ENCODE measurements at regions not wholly inside any gene's neighbourhood (a gene's known extent, or its start where the extent isn't known, plus 50 kb on each side); places are given as distances from the start of the nearest gene placed in this dataset.

- Histone ChIP-seq H3K9me3 (ENCODE audit: insufficient read depth, low read depth, low read length) (no peaks in the 10 kb centered on the region), H3K4me3 (ENCODE audit: low read length) (no peak overlapping the region), H3K9ac (ENCODE audit: low read depth, low read length) (no peak overlapping the region), H3K27ac (ENCODE audit: low read length) (no peak overlapping the region), H3K4me1 (ENCODE audit: insufficient read depth, low read length) (no peaks in the 10 kb centered on the region), H3K27me3 (ENCODE audit: insufficient read depth, low read length) (no peaks in the 10 kb centered on the region), H3K36me3 (ENCODE audit: insufficient read depth, low read depth, low read length) (no peaks in the 10 kb centered on the region)
Measured at GRCh38 chr13:34465423-34465922, 476.6 kb upstream of the NBEA start.

GRCh38 chr13:34466301-34466700 is 475.8 kb upstream of the NBEA start:
- H3K27ac ChIP-seq (ENCODE audit: low read length): no peak overlapping the region
- H3K4me3 ChIP-seq (ENCODE audit: low read length): no peak overlapping the region
- no peaks in the 10 kb centered on the region for H3K9me3 ChIP-seq (ENCODE audit: insufficient read depth, low read depth, low read length)
- no peaks in the 10 kb centered on the region for H3K36me3 ChIP-seq (ENCODE audit: insufficient read depth, low read depth, low read length)
- no peak overlapping the region for H3K9ac ChIP-seq (ENCODE audit: low read depth, low read length)
- H3K27me3 ChIP-seq (ENCODE audit: insufficient read depth, low read length): no peaks in the 10 kb centered on the region
- H3K4me1 ChIP-seq (ENCODE audit: insufficient read depth, low read length): no peaks in the 10 kb centered on the region

GRCh38 chr13:34467450-34468083 is 474.5 kb upstream of the NBEA start:
- Histone ChIP-seq H3K9ac (ENCODE audit: low read depth, low read length) (no peak overlapping the region), H3K27me3 (ENCODE audit: insufficient read depth, low read length) (no peaks in the 10 kb centered on the region), H3K27ac (ENCODE audit: low read length) (no peak overlapping the region), H3K4me1 (ENCODE audit: insufficient read depth, low read length) (no peaks in the 10 kb centered on the region), H3K9me3 (ENCODE audit: insufficient read depth, low read depth, low read length) (no peaks in the 10 kb centered on the region), H3K4me3 (ENCODE audit: low read length) (no peak overlapping the region), H3K36me3 (ENCODE audit: insufficient read depth, low read depth, low read length) (no peaks in the 10 kb centered on the region)

GRCh38 chr13:34469196-34469986 is 472.7 kb upstream of the NBEA start:
- no peaks in the 10 kb centered on the region for H3K4me1 ChIP-seq (ENCODE audit: insufficient read depth, low read length)
- H3K27ac ChIP-seq (ENCODE audit: low read length): no peak overlapping the region
- H3K27me3 ChIP-seq (ENCODE audit: insufficient read depth, low read length): no peaks in the 10 kb centered on the region
- no peaks in the 10 kb centered on the region for H3K9me3 ChIP-seq (ENCODE audit: insufficient read depth, low read depth, low read length)
- H3K36me3 ChIP-seq (ENCODE audit: insufficient read depth, low read depth, low read length): no peaks in the 10 kb centered on the region
- H3K4me3 ChIP-seq (ENCODE audit: low read length): no peak overlapping the region
- no peak overlapping the region for H3K9ac ChIP-seq (ENCODE audit: low read depth, low read length)

GRCh38 chr13:34474187-34474868 is 467.7 kb upstream of the NBEA start:
- Histone ChIP-seq H3K4me3 (ENCODE audit: low read length) (no peak overlapping the region), H3K4me1 (ENCODE audit: insufficient read depth, low read length) (no peaks in the 10 kb centered on the region), H3K9ac (ENCODE audit: low read depth, low read length) (no peak overlapping the region), H3K36me3 (ENCODE audit: insufficient read depth, low read depth, low read length) (no peaks in the 10 kb centered on the region), H3K27me3 (ENCODE audit: insufficient read depth, low read length) (no peaks in the 10 kb centered on the region), H3K27ac (ENCODE audit: low read length) (no peak overlapping the region), H3K9me3 (ENCODE audit: insufficient read depth, low read depth, low read length) (no peaks in the 10 kb centered on the region)

- Histone ChIP-seq H3K27me3 (ENCODE audit: insufficient read depth, low read length) (no peaks in the 10 kb centered on the region), H3K4me1 (ENCODE audit: insufficient read depth, low read length) (no peaks in the 10 kb centered on the region), H3K27ac (ENCODE audit: low read length) (no peak overlapping the region), H3K9ac (ENCODE audit: low read depth, low read length) (no peak overlapping the region), H3K36me3 (ENCODE audit: insufficient read depth, low read depth, low read length) (no peaks in the 10 kb centered on the region), H3K9me3 (ENCODE audit: insufficient read depth, low read depth, low read length) (no peaks in the 10 kb centered on the region), H3K4me3 (ENCODE audit: low read length) (no peak overlapping the region)
Measured at GRCh38 chr13:34478376-34478775, 463.7 kb upstream of the NBEA start.

GRCh38 chr13:34502011-34502410 is 440.1 kb upstream of the NBEA start:
- H3K4me3 ChIP-seq (ENCODE audit: low read length): no peak overlapping the region
- H3K9ac ChIP-seq (ENCODE audit: low read depth, low read length): no peak overlapping the region
- H3K27me3 ChIP-seq (ENCODE audit: insufficient read depth, low read length): no peaks in the 10 kb centered on the region
- H3K9me3 ChIP-seq (ENCODE audit: insufficient read depth, low read depth, low read length): no peaks in the 10 kb centered on the region
- no peaks in the 10 kb centered on the region for H3K36me3 ChIP-seq (ENCODE audit: insufficient read depth, low read depth, low read length)
- no peak overlapping the region for H3K27ac ChIP-seq (ENCODE audit: low read length)
- no peaks in the 10 kb centered on the region for H3K4me1 ChIP-seq (ENCODE audit: insufficient read depth, low read length)

GRCh38 chr13:34502621-34503020 is 439.4 kb upstream of the NBEA start:
- Histone ChIP-seq H3K9me3 (ENCODE audit: insufficient read depth, low read depth, low read length) (no peaks in the 10 kb centered on the region), H3K36me3 (ENCODE audit: insufficient read depth, low read depth, low read length) (no peaks in the 10 kb centered on the region), H3K9ac (ENCODE audit: low read depth, low read length) (no peak overlapping the region), H3K27me3 (ENCODE audit: insufficient read depth, low read length) (no peaks in the 10 kb centered on the region), H3K27ac (ENCODE audit: low read length) (no peak overlapping the region), H3K4me1 (ENCODE audit: insufficient read depth, low read length) (no peaks in the 10 kb centered on the region), H3K4me3 (ENCODE audit: low read length) (no peak overlapping the region)

- no peak overlapping the region for H3K27ac ChIP-seq (ENCODE audit: low read length)
- no peaks in the 10 kb centered on the region for H3K27me3 ChIP-seq (ENCODE audit: insufficient read depth, low read length)
- no peaks in the 10 kb centered on the region for H3K4me1 ChIP-seq (ENCODE audit: insufficient read depth, low read length)
- no peak overlapping the region for H3K9ac ChIP-seq (ENCODE audit: low read depth, low read length)
- H3K36me3 ChIP-seq (ENCODE audit: insufficient read depth, low read depth, low read length): no peaks in the 10 kb centered on the region
- no peak overlapping the region for H3K4me3 ChIP-seq (ENCODE audit: low read length)
- no peaks in the 10 kb centered on the region for H3K9me3 ChIP-seq (ENCODE audit: insufficient read depth, low read depth, low read length)
Measured at GRCh38 chr13:34506796-34507195, 435.3 kb upstream of the NBEA start.

- no peaks in the 10 kb centered on the region for H3K9me3 ChIP-seq (ENCODE audit: insufficient read depth, low read depth, low read length)
- H3K9ac ChIP-seq (ENCODE audit: low read depth, low read length): no peak overlapping the region
- H3K27ac ChIP-seq (ENCODE audit: low read length): no peak overlapping the region
- no peak overlapping the region for H3K4me3 ChIP-seq (ENCODE audit: low read length)
- H3K4me1 ChIP-seq (ENCODE audit: insufficient read depth, low read length): no peaks in the 10 kb centered on the region
- no peaks in the 10 kb centered on the region for H3K36me3 ChIP-seq (ENCODE audit: insufficient read depth, low read depth, low read length)
- H3K27me3 ChIP-seq (ENCODE audit: insufficient read depth, low read length): no peaks in the 10 kb centered on the region
Measured at GRCh38 chr13:34507630-34508029, 434.4 kb upstream of the NBEA start.

GRCh38 chr13:34512817-34513216 is 429.3 kb upstream of the NBEA start:
- H3K36me3 ChIP-seq (ENCODE audit: insufficient read depth, low read depth, low read length): no peaks in the 10 kb centered on the region
- H3K27me3 ChIP-seq (ENCODE audit: insufficient read depth, low read length): no peaks in the 10 kb centered on the region
- no peaks in the 10 kb centered on the region for H3K9me3 ChIP-seq (ENCODE audit: insufficient read depth, low read depth, low read length)
- H3K9ac ChIP-seq (ENCODE audit: low read depth, low read length): no peak overlapping the region
- H3K4me1 ChIP-seq (ENCODE audit: insufficient read depth, low read length): no peaks in the 10 kb centered on the region
- H3K4me3 ChIP-seq (ENCODE audit: low read length): no peak overlapping the region
- H3K27ac ChIP-seq (ENCODE audit: low read length): no peak overlapping the region

- H3K36me3 ChIP-seq (ENCODE audit: insufficient read depth, low read depth, low read length): no peaks in the 10 kb centered on the region
- H3K9ac ChIP-seq (ENCODE audit: low read depth, low read length): no peak overlapping the region
- no peaks in the 10 kb centered on the region for H3K4me1 ChIP-seq (ENCODE audit: insufficient read depth, low read length)
- no peaks in the 10 kb centered on the region for H3K9me3 ChIP-seq (ENCODE audit: insufficient read depth, low read depth, low read length)
- no peaks in the 10 kb centered on the region for H3K27me3 ChIP-seq (ENCODE audit: insufficient read depth, low read length)
- H3K4me3 ChIP-seq (ENCODE audit: low read length): no peak overlapping the region
- no peak overlapping the region for H3K27ac ChIP-seq (ENCODE audit: low read length)
Measured at GRCh38 chr13:34513526-34513925, 428.5 kb upstream of the NBEA start.

Measured in iPS-20b (cell line).